ENCODE measurements at regions not wholly inside any gene's neighbourhood (a gene's known extent, or its start where the extent isn't known, plus 50 kb on each side); places are given as distances from the start of the nearest gene placed in this dataset.

GRCh38 chr10:79018521-79019011 is 50.2 kb upstream of the ZMIZ1 start:
- no peak for DNase-seq (ENCODE audit: low read depth)

Measured in stimulated activated CD8-positive, alpha-beta memory T cell treated with anti-CD3 and anti-CD28 coated beads, Interleukin-12 subunit alpha, Interleukin-12 subunit beta, amount 100 ng/mL, for 4 hours (primary cell).